ENCODE measurements at regions not wholly inside any gene's neighbourhood (a gene's known extent, or its start where the extent isn't known, plus 50 kb on each side); places are given as distances from the start of the nearest gene placed in this dataset.
"Not testable (repeated sequence)": the region's sequence is repeated elsewhere in the genome, so short reads cannot be mapped to it uniquely, and the experiment has no call there.

- DNase-seq (ENCODE audit: low spot score) = no peak
Measured at GRCh38 chr12:61043838-61044237, 1216.4 kb upstream of the USP15 start.

- DNase-seq (ENCODE audit: low spot score) = no peak
Measured at GRCh38 chr12:61044766-61045165, 1215.4 kb upstream of the USP15 start.

GRCh38 chr12:61070640-61071414 is 1189.4 kb upstream of the USP15 start:
- no peak for DNase-seq (ENCODE audit: low spot score)

- DNase-seq (ENCODE audit: low spot score) = no peak
Measured at GRCh38 chr12:61072717-61073116, 1187.5 kb upstream of the USP15 start.

GRCh38 chr12:61095111-61095510 is 1165.1 kb upstream of the USP15 start:
- no peak for DNase-seq (ENCODE audit: low spot score)

- no peak for DNase-seq (ENCODE audit: low spot score)
Measured at GRCh38 chr12:61098031-61098580, 1162.1 kb upstream of the USP15 start.

- DNase-seq (ENCODE audit: low spot score) = no peak
Measured at GRCh38 chr12:61107118-61107517, 1153.1 kb upstream of the USP15 start.

GRCh38 chr12:61111218-61111617 is 1149.0 kb upstream of the USP15 start:
- no peak for DNase-seq (ENCODE audit: low spot score)

GRCh38 chr12:61137677-61138414 is 1122.4 kb upstream of the USP15 start:
- DNase-seq (ENCODE audit: low spot score) = no peak

GRCh38 chr12:61138415-61138759 is 1121.8 kb upstream of the USP15 start:
- no peak for DNase-seq (ENCODE audit: low spot score)

GRCh38 chr12:61161961-61162360 is 1098.2 kb upstream of the USP15 start:
- no peak for DNase-seq (ENCODE audit: low spot score)

- DNase-seq (ENCODE audit: low spot score) = no peak
Measured at GRCh38 chr12:61188801-61189595, 1071.2 kb upstream of the USP15 start.

- DNase-seq (ENCODE audit: low spot score) = no peak
Measured at GRCh38 chr12:61213646-61214045, 1046.6 kb upstream of the USP15 start.

- no peak for DNase-seq (ENCODE audit: low spot score)
Measured at GRCh38 chr12:61220337-61220736, 1039.9 kb upstream of the USP15 start.

- no peak for DNase-seq (ENCODE audit: low spot score)
Measured at GRCh38 chr12:61232040-61232439, 1028.2 kb upstream of the USP15 start.

- DNase-seq (ENCODE audit: low spot score) = no peak
Measured at GRCh38 chr12:61250303-61250702, 1009.9 kb upstream of the USP15 start.

GRCh38 chr12:61251076-61251475 is 1009.1 kb upstream of the USP15 start:
- no peak for DNase-seq (ENCODE audit: low spot score)

GRCh38 chr12:61254225-61254624 is 1006.0 kb upstream of the USP15 start:
- DNase-seq (ENCODE audit: low spot score) = no peak

- DNase-seq (ENCODE audit: low spot score) = not testable (repeated sequence)
Measured at GRCh38 chr12:61264294-61264693, 995.9 kb upstream of the USP15 start.

GRCh38 chr12:61267474-61267873 is 992.7 kb upstream of the USP15 start:
- no peak for DNase-seq (ENCODE audit: low spot score)

- DNase-seq (ENCODE audit: low spot score) = no peak
Measured at GRCh38 chr12:61272441-61272840, 987.8 kb upstream of the USP15 start.

- no peak for DNase-seq (ENCODE audit: low spot score)
Measured at GRCh38 chr12:61282790-61283575, 977.2 kb upstream of the USP15 start.

Measured in HuH-7 (cell line).